C4-2B (cell line): ENCODE measurements at regions not wholly inside any gene's neighbourhood (a gene's known extent, or its start where the extent isn't known, plus 50 kb on each side); places are given as distances from the start of the nearest gene placed in this dataset.

ENCODE experiments used
- ZFX ChIP-seq: fragments of 450-650 bp; IDR thresholded peaks from 2 replicates; pipeline ENCODE4 v1.6.1; 2017
- TF ChIP-seq, protein P1 (sequence below): fragments of 450-650 bp; conservative IDR thresholded peaks from 2 replicates; pipeline ENCODE4 v1.5.1; 2017; ENCODE audit warnings: mild to moderate bottlenecking

- TF ChIP-seq, protein P1, sequence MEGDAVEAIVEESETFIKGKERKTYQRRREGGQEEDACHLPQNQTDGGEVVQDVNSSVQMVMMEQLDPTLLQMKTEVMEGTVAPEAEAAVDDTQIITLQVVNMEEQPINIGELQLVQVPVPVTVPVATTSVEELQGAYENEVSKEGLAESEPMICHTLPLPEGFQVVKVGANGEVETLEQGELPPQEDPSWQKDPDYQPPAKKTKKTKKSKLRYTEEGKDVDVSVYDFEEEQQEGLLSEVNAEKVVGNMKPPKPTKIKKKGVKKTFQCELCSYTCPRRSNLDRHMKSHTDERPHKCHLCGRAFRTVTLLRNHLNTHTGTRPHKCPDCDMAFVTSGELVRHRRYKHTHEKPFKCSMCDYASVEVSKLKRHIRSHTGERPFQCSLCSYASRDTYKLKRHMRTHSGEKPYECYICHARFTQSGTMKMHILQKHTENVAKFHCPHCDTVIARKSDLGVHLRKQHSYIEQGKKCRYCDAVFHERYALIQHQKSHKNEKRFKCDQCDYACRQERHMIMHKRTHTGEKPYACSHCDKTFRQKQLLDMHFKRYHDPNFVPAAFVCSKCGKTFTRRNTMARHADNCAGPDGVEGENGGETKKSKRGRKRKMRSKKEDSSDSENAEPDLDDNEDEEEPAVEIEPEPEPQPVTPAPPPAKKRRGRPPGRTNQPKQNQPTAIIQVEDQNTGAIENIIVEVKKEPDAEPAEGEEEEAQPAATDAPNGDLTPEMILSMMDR: no peak
- no peak for TF ChIP-seq ZFX
Measured at GRCh38 chr21:35100349-35100811, 51.3 kb upstream of the RUNX1 start.
